Stimulated activated CD4-positive, alpha-beta T cell treated with anti-CD3 and anti-CD28 coated beads, Interleukin-15, amount 100 ng/mL, for 48 hours (primary cell): ENCODE measurements at regions not wholly inside any gene's neighbourhood (a gene's known extent, or its start where the extent isn't known, plus 50 kb on each side); places are given as distances from the start of the nearest gene placed in this dataset.

Experiments
- DNase-seq, 2 donors: peaks; one replicate each; pipeline ENCODE4 v3.0.0-alpha.2; 2020; ENCODE audit warnings: low read depth in 2 of 2

- no peak for DNase-seq
Observed at GRCh38 chr2:18265614-18266586, 294.6 kb downstream of the RDH14 start.

GRCh38 chr2:18262601-18263000 is 297.9 kb downstream of the RDH14 start:
- no peak for DNase-seq

- no peak for DNase-seq
Observed at GRCh38 chr2:18253686-18254197, 306.7 kb downstream of the RDH14 start.

DNA sequence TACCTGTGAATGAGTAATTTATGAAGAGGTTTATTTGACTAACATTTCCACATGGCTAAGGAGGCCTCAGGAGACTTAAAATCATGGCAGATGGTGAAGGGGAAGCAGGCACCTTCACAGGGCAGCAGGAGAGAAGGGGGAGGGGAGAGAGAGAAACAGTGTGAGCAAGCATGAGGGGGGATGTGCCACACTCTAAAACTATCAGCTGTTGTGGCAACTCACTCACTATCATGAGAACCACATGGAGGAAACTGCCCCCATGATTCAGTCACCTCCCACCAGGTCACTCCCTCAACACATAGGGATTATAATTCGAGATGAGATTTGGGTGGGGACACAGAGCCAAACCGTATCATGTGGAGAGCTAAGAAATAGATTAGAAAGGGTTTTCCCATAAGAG is 309.0 kb downstream of the RDH14 start:
- DNase-seq = no peak

DNA sequence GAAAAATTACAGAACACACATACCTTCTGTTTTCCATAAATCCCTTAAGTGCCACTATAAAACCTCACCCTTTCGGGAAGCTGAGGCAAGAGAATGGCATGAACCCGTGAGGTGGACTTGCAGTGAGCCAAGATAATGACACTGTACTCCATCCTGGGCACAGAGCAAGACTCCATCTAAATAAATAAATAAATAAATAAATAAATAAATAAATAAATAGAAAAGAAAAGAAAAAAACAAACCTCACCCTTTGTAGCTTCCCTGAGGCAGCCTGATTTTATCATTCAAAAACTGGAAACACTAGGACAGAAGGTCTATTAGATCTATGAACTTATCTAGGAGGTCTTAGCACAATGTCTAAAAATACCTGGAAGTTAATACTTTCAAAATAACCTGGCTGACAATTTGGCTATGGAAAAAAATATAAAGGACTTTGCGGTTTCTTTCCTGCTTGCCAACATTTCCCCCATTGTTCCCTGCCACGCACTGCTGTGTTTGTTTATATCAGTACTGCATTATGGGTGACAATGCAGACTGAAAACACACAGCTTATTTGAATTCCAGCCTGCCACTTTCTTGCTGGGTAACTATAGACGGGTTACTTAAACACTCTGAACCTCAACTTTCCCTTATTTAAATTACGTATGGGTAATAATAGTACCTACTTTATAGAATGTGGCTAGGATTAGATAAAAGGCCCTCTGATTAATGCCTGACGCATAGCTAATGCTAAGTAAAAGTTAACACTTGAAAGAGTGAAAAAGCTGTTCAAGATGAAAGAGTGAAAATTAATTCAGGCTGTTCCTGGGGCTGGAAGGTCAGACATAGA is 313.0 kb downstream of the RDH14 start:
- no peak for DNase-seq

- no peak for DNase-seq
Observed at GRCh38 chr2:18245375-18245774, 315.1 kb downstream of the RDH14 start.

DNA sequence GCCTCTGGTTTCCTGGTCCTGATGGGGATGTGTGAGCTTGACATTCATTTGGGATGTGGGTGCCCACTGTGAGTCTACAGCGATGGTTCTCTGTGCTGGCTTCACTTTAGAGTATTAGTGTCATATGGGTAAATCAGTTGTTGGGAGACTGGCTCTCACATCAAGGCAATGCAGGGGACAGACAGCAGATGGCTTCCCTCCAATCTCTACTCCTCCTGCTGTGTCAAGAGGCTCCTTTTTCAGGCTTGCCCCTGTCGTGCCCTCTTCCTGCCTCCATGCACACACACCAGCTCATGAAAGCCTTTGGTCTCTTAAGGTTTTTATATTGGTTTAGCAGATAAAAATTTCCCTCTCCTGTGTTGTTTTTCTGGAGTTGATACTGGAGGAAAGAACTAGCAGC is 315.6 kb downstream of the RDH14 start:
- DNase-seq = no peak

- no peak for DNase-seq
Observed at GRCh38 chr2:18243816-18244215, 316.6 kb downstream of the RDH14 start.

DNA sequence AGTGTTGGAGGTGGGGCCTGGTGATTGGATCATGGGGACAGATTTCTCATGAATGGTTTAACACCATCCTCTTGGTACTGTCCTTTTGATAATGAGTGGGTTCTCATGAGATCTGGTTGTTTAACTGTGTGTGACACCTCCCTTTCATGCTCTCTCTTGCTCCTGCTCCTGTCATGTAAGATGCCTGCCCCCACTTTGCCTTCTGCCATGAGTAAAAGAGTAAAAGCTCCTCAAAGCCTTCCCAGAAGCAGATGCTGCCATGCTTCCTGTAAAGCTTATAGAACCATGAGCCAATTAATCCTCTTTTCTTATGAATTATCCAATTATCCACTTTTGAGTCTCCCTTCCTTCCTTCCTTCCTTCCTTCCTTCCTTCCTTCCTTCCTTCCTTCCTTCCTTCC is 317.7 kb downstream of the RDH14 start:
- no peak for DNase-seq

DNA sequence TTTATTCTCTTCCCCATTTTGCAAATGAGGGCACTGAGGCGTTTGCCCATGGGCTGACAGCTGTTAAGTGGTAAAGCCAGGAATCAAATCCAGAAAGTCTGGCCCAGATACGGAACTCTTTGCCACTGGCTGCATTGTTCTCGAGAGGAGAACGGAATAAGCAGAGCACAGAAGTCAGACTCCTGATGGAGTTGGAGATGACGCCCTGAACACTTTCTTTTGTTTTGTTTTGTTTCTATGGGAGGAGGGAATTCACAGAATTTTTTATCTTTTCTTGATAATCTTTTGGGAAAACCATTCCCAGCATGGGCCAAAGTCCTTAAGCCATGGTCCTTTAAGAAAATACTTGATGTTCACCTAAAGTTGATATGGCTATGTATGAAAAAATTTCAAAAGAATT is 322.2 kb downstream of the RDH14 start:
- DNase-seq = no peak

DNA sequence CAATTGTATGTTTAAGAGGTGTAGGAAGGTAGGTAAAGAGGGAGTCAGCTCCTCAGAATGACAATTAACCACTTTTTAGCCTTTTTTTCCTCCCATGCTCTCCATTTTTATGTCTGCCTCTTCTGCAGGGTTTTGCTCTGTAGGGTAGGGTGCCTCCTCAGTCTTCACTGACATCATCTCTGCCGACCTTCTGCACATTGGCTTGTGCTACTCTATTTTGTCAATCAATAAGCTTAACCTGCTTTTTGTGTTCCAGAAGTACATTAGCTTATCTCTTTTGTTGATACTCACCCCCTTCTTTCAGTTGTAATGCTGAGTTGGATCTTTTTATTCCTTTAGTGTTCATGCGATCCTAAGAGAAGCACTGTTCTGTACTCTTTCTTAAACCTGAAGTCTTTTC is 323.2 kb downstream of the RDH14 start:
- DNase-seq = no peak

GRCh38 chr2:18232731-18233438 is 327.6 kb downstream of the RDH14 start:
- no peak for DNase-seq

GRCh38 chr2:18230668-18231067 is 329.8 kb downstream of the RDH14 start:
- DNase-seq = no peak

GRCh38 chr2:18219676-18220075 is 340.8 kb downstream of the RDH14 start:
- DNase-seq = no peak

DNA sequence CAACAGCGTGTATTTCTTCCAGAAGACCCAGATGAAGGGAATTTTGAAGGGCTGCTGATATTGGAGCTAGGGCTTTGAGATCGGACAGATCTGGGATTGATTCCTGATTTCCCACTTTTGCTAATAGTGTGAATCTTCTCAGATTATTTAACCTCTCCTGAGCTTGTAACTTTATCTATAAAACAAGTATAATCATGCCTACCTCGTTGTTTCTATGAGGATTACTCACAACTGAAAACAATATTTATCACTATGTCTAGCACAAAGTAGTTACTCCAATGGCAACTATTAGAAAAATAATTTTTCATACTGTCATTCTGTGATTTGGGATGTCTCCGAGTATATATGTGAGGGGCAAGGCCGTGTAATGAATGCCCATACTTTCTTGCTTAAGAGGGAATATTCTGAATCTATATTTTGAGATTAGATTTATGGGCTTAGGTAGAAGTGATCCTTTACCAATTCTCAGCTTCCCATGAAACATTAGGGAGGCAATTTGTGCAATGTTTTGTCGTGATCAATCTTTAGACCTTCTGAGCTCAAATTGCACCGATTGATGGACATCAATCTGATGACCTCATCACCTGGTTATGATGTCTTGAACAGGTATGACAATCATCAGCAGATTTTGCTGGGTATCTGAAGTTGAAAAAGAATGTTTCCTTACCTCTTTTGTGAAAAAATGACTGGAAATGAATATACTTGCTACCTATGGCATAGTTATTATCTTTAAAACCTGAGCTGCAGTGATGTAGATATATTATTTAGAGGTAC is 339.9 kb downstream of the KCNS3 start:
- DNase-seq = no peak

GRCh38 chr2:18214936-18215335 is 336.5 kb downstream of the KCNS3 start:
- no peak for DNase-seq

- DNase-seq = no peak
Observed at GRCh38 chr2:18213986-18214385, 335.5 kb downstream of the KCNS3 start.

- no peak for DNase-seq
Observed at GRCh38 chr2:18209934-18210639, 331.6 kb downstream of the KCNS3 start.

GRCh38 chr2:18208956-18209355 is 330.5 kb downstream of the KCNS3 start:
- DNase-seq = no peak

DNA sequence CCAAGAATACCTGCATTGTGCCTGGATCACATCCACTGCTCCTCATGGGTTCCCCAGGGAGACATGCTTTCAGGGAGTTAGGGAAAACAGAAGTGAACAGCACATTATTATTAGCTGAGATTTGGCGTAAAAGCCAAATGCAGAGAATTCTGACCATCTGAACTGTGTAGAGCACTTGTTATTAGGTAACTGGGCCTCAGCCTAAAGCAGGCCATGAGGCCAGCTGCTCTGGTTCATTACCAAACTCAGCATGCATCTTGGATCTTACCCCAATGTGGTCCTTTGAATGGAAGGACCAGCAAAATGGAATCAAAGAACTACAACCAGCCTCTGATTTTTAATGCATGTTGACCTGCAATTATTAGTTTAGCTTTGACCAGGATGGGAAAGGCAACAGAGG is 322.3 kb downstream of the KCNS3 start:
- no peak for DNase-seq

GRCh38 chr2:18198677-18199076 is 320.2 kb downstream of the KCNS3 start:
- DNase-seq = no peak
